ENCODE measurements at regions not wholly inside any gene's neighbourhood (a gene's known extent, or its start where the extent isn't known, plus 50 kb on each side); places are given as distances from the start of the nearest gene placed in this dataset.
"Not testable (repeated sequence)": the region's sequence is repeated elsewhere in the genome, so short reads cannot be mapped to it uniquely, and the experiment has no call there.

DNA sequence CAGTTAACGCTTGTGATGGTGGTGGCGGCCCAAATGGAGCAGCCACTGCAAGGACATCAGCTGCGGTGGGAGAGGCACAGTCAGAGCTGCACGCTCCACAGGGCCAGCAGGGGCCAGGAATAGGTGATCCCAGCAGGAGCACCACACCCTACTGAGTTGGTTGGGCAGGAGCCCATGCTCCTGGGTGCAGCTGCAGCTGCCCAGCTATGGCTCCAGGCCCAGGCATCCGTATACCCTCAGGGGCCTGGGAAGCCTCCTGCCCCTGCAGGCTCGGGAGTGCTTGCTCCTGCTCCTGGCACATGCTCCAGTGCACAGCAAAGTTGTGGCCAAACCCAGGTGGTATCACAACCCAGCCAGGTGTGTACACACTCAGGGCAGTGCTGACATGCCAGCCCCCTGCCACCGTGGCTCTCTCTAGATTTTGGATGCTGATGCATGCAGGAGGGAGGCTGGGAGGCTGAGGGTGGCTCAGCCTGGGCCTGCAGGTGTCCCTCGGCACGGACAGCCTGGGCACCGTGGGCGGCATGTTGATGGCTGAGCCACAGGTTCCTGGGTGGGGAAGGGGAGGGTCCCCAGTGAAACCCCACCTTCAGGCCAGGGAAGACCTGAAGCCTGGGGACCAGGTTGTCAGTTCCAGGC, 150.2 kb downstream of the CXXC4 start:
- in situ Hi-C loops (cut with HindIII; ENCODE audit: low pct_unique_long_range_greater_than_20kb, low sequenced_read_pairs), result no loop called here
- no peak for DNase-seq (ENCODE audit: low read depth)

DNA sequence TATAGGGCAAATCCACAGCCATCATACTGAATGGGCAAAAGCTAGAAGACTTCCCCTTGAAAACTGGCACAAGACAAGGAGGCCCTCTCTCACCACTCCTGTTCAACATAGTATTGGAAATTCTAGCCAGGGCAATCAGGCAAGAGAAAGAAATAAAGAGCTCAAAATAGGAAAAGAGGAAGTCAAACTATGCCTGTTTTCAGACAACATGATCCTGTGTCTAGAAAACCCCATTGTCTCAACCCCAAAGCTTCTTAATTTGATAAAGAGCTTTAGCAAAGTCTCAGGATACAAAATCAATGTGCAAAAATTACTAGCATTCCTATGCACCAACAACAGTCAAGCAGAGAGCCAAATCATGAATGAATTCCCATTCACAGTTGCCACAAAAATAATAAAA, 160.3 kb downstream of the CXXC4 start:
- DNase-seq (ENCODE audit: low read depth), result no peak
- in situ Hi-C loops (cut with HindIII; ENCODE audit: low pct_unique_long_range_greater_than_20kb, low sequenced_read_pairs), result no loop called here

DNA sequence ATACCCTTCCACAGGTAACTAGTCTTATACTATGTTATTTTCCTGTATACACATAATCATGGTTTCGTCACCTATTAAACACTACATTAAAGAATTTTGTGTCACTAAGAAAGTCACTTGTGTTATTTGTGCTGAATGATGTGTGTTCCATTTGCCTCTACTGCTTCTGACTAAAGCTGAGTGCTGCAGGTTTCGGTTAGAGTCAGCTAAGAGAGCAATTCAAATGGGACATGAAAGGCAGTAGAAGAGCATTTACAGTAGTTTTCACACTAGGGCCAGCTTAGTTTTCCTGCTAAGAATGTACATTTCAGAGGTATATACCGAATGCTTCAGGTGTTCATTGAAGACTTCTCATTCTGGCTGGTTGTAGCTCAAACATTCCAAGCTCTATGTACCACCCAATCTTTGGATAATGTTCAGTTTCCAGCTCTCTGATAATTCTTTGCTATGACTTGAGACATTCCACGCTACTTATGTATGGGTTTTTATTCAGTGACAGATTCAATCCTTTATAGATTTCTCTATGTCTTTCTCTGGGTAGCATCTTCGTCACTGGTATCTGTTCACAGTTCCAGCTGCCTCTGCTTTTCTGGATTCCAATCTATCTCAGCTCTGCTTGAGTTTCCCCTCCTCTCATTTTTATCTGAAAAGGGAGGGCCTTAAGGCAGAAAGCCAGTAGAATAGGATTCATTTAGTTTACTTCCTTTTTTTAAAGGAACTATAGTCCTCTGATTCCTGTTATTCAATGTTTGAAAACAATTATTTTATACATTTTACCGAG, 164.4 kb downstream of the CXXC4 start:
- in situ Hi-C loops (cut with HindIII; ENCODE audit: low pct_unique_long_range_greater_than_20kb, low sequenced_read_pairs), result no loop called here
- no peak for DNase-seq (ENCODE audit: low read depth)

DNA sequence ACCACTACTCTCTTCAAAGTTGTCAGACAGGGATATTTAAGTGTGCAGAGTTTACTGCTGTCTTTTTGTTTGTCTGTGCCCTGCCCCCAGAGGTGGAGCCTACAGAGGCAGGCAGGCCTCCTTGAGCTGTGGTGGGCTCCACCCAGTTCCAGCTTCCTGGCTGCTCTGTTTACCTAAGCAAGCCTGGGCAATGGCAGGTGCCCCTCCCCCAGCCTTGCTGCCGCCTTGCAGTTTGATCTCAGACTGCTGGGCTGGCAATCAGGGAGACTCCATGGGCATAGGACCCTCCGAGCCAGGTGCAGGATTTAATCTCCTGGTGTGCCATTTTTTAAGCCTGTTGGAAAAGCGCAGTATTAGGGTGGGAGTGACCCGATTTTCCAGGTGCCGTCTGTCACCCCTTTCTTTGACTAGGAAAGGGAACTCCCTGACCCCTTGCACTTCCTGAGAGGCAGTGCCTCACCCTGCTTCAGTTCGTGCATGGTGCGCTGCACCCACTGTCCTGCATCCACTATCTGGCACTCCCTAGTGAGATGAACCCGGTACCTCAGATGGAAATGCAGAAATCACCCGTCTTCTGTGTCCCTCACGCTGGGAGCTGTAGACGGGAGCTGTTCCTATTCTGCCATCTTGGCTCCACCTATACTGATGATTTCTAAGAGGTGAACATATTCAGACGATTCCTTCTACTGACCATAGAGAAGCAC, 167.6 kb downstream of the CXXC4 start:
- in situ Hi-C loops (cut with HindIII; ENCODE audit: low pct_unique_long_range_greater_than_20kb, low sequenced_read_pairs); DNase-seq (ENCODE audit: low read depth): not testable (repeated sequence)

DNA sequence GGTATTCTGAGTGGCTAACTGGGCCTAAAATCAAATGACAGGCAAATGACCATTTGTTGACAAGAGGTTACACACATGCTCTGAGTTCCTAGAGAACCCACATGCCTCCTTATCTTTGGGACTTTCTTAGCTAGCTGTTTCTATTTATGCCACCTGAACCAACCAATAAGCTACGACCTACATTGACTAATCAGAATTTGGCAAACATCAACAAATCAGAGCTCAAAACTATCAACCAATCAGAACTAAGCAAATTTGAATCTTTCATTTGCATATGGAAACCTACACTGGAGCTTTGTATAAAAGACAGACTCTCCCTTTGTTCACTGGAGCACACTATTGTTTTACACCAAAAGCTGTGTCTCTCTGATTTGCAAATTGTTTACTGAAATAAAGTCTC, 192.0 kb downstream of the CXXC4 start:
- DNase-seq (ENCODE audit: low read depth), result no peak
- in situ Hi-C loops (cut with HindIII; ENCODE audit: low pct_unique_long_range_greater_than_20kb, low sequenced_read_pairs), result no loop called here

DNA sequence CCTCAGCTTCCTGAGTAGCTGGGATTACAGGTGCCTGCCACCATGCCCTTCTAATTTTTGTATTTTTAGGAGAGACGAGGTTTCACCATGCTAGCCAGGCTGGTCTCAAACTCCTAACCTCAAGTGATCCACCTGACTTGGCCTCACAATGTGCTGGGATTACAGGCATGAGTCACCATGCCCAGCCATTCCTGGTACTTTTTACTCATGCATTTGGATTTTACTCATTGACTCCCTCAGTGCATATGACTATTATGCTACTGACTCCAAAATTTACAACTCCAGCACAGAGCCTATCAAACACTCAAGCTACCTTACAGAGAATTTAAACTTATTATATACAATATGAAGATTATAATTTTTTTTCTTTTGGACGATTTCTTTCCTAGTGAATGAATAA, 199.9 kb downstream of the CXXC4 start:
- in situ Hi-C loops (cut with HindIII; ENCODE audit: low pct_unique_long_range_greater_than_20kb, low sequenced_read_pairs), result no loop called here
- DNase-seq (ENCODE audit: low read depth), result no peak

DNA sequence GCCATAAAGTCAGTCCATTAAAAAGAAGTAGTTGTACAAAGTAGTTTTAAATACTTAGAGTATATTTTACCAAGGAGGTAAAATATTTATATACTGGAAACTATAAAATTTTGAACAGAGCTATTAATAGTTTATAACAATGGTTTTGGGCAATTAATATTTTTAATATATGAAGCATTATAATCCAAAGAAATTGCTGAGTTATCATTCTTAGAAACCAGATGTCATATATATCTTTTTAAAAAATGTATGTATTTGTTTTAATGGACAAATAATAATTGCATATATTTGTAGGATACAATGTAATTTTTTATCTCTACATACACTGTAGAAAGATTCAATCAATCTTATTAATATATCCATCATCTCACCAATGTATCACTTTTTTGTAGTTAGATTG, 207.8 kb downstream of the CXXC4 start:
- no peak for DNase-seq (ENCODE audit: low read depth)
- in situ Hi-C loops (cut with HindIII; ENCODE audit: low pct_unique_long_range_greater_than_20kb, low sequenced_read_pairs), result no loop called here

DNA sequence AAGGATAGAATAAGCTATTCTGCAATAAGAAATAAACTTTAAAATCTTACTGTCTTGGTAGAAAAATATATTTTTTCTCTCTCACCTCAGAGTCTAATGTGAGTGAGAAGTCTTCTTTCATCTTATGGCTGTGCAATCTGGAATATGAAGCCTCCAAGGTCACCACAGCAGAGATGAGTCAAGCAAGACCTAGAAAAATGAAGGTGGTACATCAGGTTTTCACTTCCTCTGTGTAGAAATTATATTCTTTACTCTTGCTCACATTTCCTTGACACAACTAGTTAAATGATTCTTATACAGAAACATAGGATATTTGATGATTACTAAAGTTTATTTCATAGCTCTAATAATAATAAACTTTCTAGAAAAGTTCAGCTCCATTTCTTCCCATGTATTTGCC, 211.4 kb downstream of the CXXC4 start:
- in situ Hi-C loops (cut with HindIII; ENCODE audit: low pct_unique_long_range_greater_than_20kb, low sequenced_read_pairs), result no loop called here
- no peak for DNase-seq (ENCODE audit: low read depth)

DNA sequence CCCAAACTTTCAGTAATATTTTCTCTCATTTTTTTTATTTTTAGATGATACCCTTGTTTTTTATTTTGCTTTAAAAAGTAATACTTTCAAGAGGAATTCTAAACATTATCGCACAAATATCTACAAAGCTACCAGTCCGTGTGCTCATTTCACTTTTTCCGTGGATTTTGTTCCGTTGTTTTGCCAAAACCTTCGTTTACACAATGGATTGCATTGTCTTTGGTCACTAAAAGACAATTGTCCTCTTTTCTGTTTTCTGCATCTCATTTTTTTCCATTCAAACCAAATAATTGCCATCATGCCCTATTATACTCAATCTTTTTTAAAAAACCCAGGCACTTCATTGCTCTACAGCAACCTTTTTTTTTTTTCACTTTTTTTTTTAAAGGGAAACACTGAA, 214.9 kb downstream of the CXXC4 start:
- in situ Hi-C loops (cut with HindIII; ENCODE audit: low pct_unique_long_range_greater_than_20kb, low sequenced_read_pairs), result no loop called here
- DNase-seq (ENCODE audit: low read depth), result no peak

DNA sequence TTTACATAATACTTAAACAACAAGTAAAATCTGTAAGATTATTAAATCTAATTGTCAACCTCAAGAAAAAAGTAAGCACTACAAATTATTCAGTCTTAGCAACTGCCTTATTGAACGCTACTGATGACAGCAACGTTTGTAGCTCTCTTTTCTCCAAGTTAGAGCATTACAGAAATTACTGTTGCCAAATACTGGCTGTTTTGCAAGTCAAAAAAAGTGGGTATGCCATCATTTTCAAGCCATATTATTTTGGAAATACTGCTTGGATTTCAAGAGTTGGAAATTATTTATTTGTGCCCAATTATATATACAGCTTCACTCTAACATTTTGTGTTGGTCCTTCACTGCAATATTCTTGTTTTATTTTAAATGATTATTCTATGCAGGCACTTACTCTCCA, 221.7 kb downstream of the CXXC4 start:
- DNase-seq (ENCODE audit: low read depth), result no peak
- in situ Hi-C loops (cut with HindIII; ENCODE audit: low pct_unique_long_range_greater_than_20kb, low sequenced_read_pairs), result no loop called here

DNA sequence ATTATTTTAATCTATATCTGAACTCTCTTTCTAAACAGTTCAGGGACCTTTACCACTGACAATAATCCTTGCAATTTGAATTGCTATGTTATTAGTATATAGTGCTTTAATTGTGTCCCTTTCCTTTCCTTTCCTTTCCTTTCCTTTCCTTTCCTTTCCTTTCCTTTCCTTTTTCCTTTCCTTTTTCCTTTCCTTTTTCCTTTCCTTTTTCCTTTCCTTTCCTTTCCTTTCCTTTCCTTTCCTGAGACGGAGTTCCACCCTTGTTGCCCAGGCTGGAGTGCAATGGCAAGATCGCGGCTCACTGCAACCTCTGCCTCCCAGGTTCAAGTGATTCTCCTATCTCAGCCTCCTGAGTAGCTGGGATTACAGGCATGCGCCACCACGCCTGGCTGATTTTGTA, 225.1 kb downstream of the CXXC4 start:
- DNase-seq (ENCODE audit: low read depth); in situ Hi-C loops (cut with HindIII; ENCODE audit: low pct_unique_long_range_greater_than_20kb, low sequenced_read_pairs): not testable (repeated sequence)

DNA sequence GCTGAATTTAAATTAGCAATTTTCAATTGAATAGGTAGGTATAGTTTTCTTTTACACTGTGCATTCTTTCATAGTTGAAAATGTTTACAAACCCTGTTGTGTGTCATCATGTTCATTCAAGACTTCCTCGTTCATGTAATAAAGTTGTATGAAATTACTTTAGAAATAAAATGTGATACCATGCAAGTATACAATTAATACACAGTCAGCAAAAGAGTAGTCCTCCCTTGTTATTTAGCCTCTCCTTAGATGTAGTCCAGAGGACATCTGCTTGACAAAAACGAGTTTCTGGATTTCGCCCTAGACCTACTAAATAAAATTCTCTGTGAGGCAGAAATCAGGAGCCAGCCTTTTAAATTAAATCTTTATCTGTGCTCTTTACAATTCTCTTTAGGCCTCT, 231.6 kb downstream of the CXXC4 start:
- in situ Hi-C loops (cut with HindIII; ENCODE audit: low pct_unique_long_range_greater_than_20kb, low sequenced_read_pairs), result no loop called here

DNA sequence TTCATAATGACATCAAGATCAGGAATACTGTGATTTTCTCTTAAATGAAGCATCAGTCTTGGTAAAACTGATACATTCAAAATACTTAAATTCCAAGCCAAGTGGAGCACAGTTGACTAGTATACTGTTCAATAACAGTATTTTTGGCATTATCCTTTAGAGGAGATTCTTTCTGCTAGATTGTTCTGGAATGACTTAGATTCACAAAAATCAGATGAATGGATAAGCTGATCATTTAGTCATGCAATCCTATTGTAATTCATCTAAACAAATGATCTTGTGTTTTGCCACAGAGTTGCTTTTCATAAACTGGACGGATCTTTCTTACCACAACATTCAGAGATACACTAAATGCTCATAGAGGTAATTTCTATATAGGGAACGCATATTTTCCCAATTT, 232.0 kb downstream of the CXXC4 start:
- in situ Hi-C loops (cut with HindIII; ENCODE audit: low pct_unique_long_range_greater_than_20kb, low sequenced_read_pairs), result no loop called here
- DNase-seq (ENCODE audit: low read depth), result no peak

More for the DNA sequence above, 231.6 kb downstream of the CXXC4 start:
- no peak for DNase-seq (ENCODE audit: low read depth)

DNA sequence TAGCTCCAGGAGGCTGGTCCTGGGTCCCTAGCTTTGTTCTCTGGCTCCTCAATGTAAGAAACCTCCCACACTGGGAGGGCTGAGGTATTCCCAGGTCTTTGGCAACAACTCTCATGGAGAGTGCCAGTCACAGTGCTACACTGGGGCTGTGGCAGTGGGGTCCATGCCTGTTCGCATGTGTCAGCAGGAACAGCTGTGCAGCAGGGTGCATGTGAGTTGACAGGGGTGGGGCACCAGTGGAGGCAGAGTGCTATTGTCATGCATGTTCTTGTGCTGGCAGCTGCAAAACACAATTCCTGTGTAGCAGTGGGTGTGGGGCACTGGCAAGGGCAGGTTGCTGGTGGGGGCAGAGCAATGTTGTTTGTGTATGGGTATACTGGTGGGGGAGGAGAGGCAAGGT, 246.0 kb downstream of the CXXC4 start:
- DNase-seq (ENCODE audit: low read depth), result no peak
- in situ Hi-C loops (cut with HindIII; ENCODE audit: low pct_unique_long_range_greater_than_20kb, low sequenced_read_pairs), result no loop called here

DNA sequence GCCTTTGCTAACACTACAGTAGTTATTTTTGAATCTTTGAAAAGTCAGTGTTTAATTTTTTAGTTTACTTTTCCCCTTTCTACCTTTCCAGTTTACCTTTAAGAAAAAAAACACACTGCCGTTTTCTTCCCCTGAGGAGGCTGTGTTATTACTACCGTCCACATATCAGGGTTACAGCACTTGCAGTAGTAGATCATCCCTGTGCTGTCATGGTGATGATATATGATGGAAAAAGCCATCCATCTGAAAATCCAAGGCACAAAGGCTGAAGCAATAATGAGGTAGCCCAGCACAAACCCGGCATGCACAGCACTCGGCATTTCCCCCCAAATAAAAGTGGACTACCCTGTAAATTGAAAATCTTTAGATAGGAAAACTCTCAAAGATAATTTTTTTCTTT, 258.7 kb downstream of the CXXC4 start:
- no peak for DNase-seq (ENCODE audit: low read depth)
- in situ Hi-C loops (cut with HindIII; ENCODE audit: low pct_unique_long_range_greater_than_20kb, low sequenced_read_pairs), result no loop called here

DNA sequence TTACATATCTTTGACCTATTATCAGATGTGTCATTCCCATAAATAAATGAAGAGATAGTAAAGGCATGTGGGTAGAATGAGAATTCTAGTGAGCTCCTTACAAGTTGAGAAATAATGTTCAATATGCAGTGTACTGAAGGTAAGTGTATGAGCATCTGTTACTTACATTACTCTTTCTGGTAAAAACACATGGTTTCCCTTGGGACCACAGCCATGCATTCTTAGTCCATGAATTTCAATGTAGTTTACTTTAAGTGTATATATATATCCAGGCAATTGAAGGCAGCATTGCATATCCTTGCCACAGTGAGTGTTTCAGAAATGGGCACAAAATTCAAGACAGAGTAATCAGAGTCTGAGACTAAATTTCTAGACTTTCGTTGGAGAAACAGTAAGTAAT, 277.2 kb downstream of the CXXC4 start:
- in situ Hi-C loops (cut with HindIII; ENCODE audit: low pct_unique_long_range_greater_than_20kb, low sequenced_read_pairs), result no loop called here
- DNase-seq (ENCODE audit: low read depth), result no peak

DNA sequence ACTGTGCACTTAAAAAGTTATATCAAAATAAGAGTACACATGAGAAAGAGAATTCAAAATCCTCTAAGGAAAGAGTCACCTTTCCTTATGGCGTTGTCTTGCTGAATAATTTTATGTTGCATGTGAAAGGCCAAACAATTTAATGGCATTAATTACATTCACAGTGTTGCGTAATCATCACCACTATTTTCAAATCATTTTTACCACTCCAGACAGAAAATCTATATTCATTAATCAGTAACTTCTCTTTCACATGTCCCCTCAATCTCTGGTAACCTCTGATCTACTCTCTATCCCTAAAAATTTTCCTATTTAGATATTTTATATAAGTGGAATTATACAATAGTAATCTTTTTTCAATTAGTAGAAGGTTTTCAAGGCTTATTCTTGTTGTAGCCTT, 283.0 kb downstream of the CXXC4 start:
- no peak for DNase-seq (ENCODE audit: low read depth)
- in situ Hi-C loops (cut with HindIII; ENCODE audit: low pct_unique_long_range_greater_than_20kb, low sequenced_read_pairs), result no loop called here

DNA sequence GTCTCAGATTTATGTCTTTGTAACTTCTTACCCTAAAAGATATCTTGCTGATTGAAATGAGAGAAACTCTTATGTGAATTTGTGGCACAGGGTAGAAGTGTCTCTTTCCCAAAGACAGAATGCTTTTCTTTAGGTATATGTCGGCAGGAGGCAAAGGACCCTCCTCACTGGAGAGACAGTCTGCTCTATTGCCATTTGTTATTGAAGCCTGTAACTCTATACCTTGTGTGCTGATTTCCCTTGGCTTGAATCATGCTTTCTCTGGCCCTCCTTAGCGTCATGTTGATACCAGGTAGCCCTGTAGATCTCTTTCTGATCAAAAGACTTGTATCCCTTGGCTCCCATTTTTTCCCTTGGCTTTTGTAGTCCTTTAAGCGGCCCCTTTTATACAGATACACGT, 284.3 kb downstream of the CXXC4 start:
- DNase-seq (ENCODE audit: low read depth), result no peak
- in situ Hi-C loops (cut with HindIII; ENCODE audit: low pct_unique_long_range_greater_than_20kb, low sequenced_read_pairs), result no loop called here

DNA sequence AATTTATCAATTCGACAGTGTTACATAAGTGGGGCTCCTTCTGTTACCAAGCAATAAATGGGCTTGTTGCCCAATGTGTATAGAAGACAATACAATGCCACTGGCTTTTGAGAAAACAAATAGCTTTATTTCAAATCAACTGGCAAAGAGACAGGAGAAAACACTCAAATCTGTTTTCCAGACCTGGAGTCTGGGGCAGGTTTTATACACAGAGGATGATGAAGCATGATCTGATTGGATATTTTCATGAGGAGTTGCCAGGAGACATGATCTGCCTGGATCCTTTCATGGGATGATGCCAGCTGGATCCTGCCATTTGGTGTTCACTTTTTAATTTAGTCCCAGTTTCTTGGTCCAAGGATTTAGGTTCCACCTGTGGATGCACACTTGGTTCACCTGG, 287.9 kb downstream of the CXXC4 start:
- in situ Hi-C loops (cut with HindIII; ENCODE audit: low pct_unique_long_range_greater_than_20kb, low sequenced_read_pairs), result no loop called here
- no peak for DNase-seq (ENCODE audit: low read depth)

DNA sequence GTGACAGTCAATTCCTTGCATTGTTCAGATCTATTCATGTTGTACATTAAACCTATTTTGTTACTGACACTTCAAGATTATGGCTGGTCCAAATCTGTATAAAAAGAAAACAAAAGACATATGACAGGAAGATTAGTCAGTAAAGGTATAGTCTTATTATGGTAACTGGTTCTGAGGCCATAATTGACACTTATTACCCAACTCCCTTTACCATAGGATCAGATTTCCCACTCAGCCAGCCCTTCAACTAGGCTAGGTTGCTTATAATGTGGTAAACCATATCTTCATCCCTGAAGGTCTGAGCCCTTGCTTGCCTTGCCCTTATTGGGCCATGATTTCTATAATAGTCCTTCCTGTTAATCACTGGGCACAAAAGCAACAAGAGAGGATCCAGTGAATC, 289.6 kb downstream of the CXXC4 start:
- DNase-seq (ENCODE audit: low read depth), result no peak
- in situ Hi-C loops (cut with HindIII; ENCODE audit: low pct_unique_long_range_greater_than_20kb, low sequenced_read_pairs), result no loop called here
